ENCODE measurements at regions not wholly inside any gene's neighbourhood (a gene's known extent, or its start where the extent isn't known, plus 50 kb on each side); places are given as distances from the start of the nearest gene placed in this dataset.

- no peaks in the 10 kb centered on the region for H3K79me2 ChIP-seq (ENCODE audit: low read length)
- no peaks in the 10 kb centered on the region for H3K4me1 ChIP-seq (ENCODE audit: low read length)
- H3K4me2 ChIP-seq (ENCODE audit: low read depth, low read length, poor library complexity, severe bottlenecking) = no peak overlapping the region
- H2AFZ ChIP-seq (ENCODE audit: low read length) = no peak overlapping the region
- H3K36me3 ChIP-seq (ENCODE audit: insufficient read depth, low read length) = no peaks in the 10 kb centered on the region
- no peaks in the 10 kb centered on the region for H3K27me3 ChIP-seq (ENCODE audit: low read length)
- no peak for DNase-seq
- H4K20me1 ChIP-seq (ENCODE audit: insufficient read depth, low read depth, low read length) = no peaks in the 10 kb centered on the region
- no peak overlapping the region for H3K27ac ChIP-seq (ENCODE audit: low read length)
- no peak overlapping the region for H3K4me3 ChIP-seq (ENCODE audit: low read length)
- no peaks in the 10 kb centered on the region for H3K9me3 ChIP-seq (ENCODE audit: low read length)
- no peak overlapping the region for H3K9ac ChIP-seq (ENCODE audit: low read length)
- H3K9me2 ChIP-seq (replicated peaks; ENCODE audit: insufficient read depth, low read length) = no peaks in the 10 kb centered on the region
Observed at GRCh38 chr13:73428706-73429105, 369.9 kb downstream of the KLF5 start.

GRCh38 chr13:73428137-73428536 lies 369.3 kb downstream of the KLF5 start:
- no peak for DNase-seq
- Histone ChIP-seq H4K20me1 (ENCODE audit: insufficient read depth, low read depth, low read length) (no peaks in the 10 kb centered on the region), H3K4me2 (ENCODE audit: low read depth, low read length, poor library complexity, severe bottlenecking) (no peak overlapping the region), H3K79me2 (ENCODE audit: low read length) (no peaks in the 10 kb centered on the region), H3K27ac (ENCODE audit: low read length) (no peak overlapping the region), H3K27me3 (ENCODE audit: low read length) (no peaks in the 10 kb centered on the region), H3K9me3 (ENCODE audit: low read length) (no peaks in the 10 kb centered on the region), H3K9me2 (replicated peaks; ENCODE audit: insufficient read depth, low read length) (no peaks in the 10 kb centered on the region), H2AFZ (ENCODE audit: low read length) (no peak overlapping the region), H3K36me3 (ENCODE audit: insufficient read depth, low read length) (no peaks in the 10 kb centered on the region), H3K9ac (ENCODE audit: low read length) (no peak overlapping the region), H3K4me3 (ENCODE audit: low read length) (no peak overlapping the region), H3K4me1 (ENCODE audit: low read length) (no peaks in the 10 kb centered on the region)

- no peaks in the 10 kb centered on the region for H4K20me1 ChIP-seq (ENCODE audit: insufficient read depth, low read depth, low read length)
- H3K27me3 ChIP-seq (ENCODE audit: low read length) = no peaks in the 10 kb centered on the region
- H3K9me2 ChIP-seq (replicated peaks; ENCODE audit: insufficient read depth, low read length) = no peaks in the 10 kb centered on the region
- no peak for DNase-seq
- H3K9ac ChIP-seq (ENCODE audit: low read length) = no peak overlapping the region
- no peaks in the 10 kb centered on the region for H3K79me2 ChIP-seq (ENCODE audit: low read length)
- no peak overlapping the region for H2AFZ ChIP-seq (ENCODE audit: low read length)
- no peak overlapping the region for H3K4me2 ChIP-seq (ENCODE audit: low read depth, low read length, poor library complexity, severe bottlenecking)
- H3K27ac ChIP-seq (ENCODE audit: low read length) = no peak overlapping the region
- no peak overlapping the region for H3K4me3 ChIP-seq (ENCODE audit: low read length)
- H3K4me1 ChIP-seq (ENCODE audit: low read length) = no peaks in the 10 kb centered on the region
- H3K9me3 ChIP-seq (ENCODE audit: low read length) = no peaks in the 10 kb centered on the region
- H3K36me3 ChIP-seq (ENCODE audit: insufficient read depth, low read length) = no peaks in the 10 kb centered on the region
Observed at GRCh38 chr13:73422973-73423372, 364.2 kb downstream of the KLF5 start.

- H3K79me2 ChIP-seq (ENCODE audit: low read length) = no peaks in the 10 kb centered on the region
- H3K27ac ChIP-seq (ENCODE audit: low read length) = no peak overlapping the region
- H2AFZ ChIP-seq (ENCODE audit: low read length) = no peak overlapping the region
- no peak overlapping the region for H3K4me3 ChIP-seq (ENCODE audit: low read length)
- no peak overlapping the region for H3K4me2 ChIP-seq (ENCODE audit: low read depth, low read length, poor library complexity, severe bottlenecking)
- H3K4me1 ChIP-seq (ENCODE audit: low read length) = no peaks in the 10 kb centered on the region
- H3K9me3 ChIP-seq (ENCODE audit: low read length) = no peaks in the 10 kb centered on the region
- no peak overlapping the region for H3K9ac ChIP-seq (ENCODE audit: low read length)
- no peaks in the 10 kb centered on the region for H3K36me3 ChIP-seq (ENCODE audit: insufficient read depth, low read length)
- no peaks in the 10 kb centered on the region for H3K27me3 ChIP-seq (ENCODE audit: low read length)
- no peaks in the 10 kb centered on the region for H4K20me1 ChIP-seq (ENCODE audit: insufficient read depth, low read depth, low read length)
- H3K9me2 ChIP-seq (replicated peaks; ENCODE audit: insufficient read depth, low read length) = no peaks in the 10 kb centered on the region
- DNase-seq = no peak
Observed at GRCh38 chr13:73421310-73421912, 362.6 kb downstream of the KLF5 start.

- H3K4me2 ChIP-seq (ENCODE audit: low read depth, low read length, poor library complexity, severe bottlenecking) = no peak overlapping the region
- H3K79me2 ChIP-seq (ENCODE audit: low read length) = no peaks in the 10 kb centered on the region
- H3K27ac ChIP-seq (ENCODE audit: low read length) = no peak overlapping the region
- no peaks in the 10 kb centered on the region for H3K4me1 ChIP-seq (ENCODE audit: low read length)
- H3K9ac ChIP-seq (ENCODE audit: low read length) = no peak overlapping the region
- no peak for DNase-seq
- no peaks in the 10 kb centered on the region for H3K36me3 ChIP-seq (ENCODE audit: insufficient read depth, low read length)
- no peak overlapping the region for H3K4me3 ChIP-seq (ENCODE audit: low read length)
- H2AFZ ChIP-seq (ENCODE audit: low read length) = no peak overlapping the region
- no peaks in the 10 kb centered on the region for H3K9me2 ChIP-seq (replicated peaks; ENCODE audit: insufficient read depth, low read length)
- H4K20me1 ChIP-seq (ENCODE audit: insufficient read depth, low read depth, low read length) = no peaks in the 10 kb centered on the region
- H3K9me3 ChIP-seq (ENCODE audit: low read length) = no peaks in the 10 kb centered on the region
- no peaks in the 10 kb centered on the region for H3K27me3 ChIP-seq (ENCODE audit: low read length)
Observed at GRCh38 chr13:73419186-73419585, 360.4 kb downstream of the KLF5 start.

- Histone ChIP-seq H3K79me2 (ENCODE audit: low read length) (no peaks in the 10 kb centered on the region), H3K27ac (ENCODE audit: low read length) (no peak overlapping the region), H2AFZ (ENCODE audit: low read length) (no peak overlapping the region), H3K4me1 (ENCODE audit: low read length) (no peaks in the 10 kb centered on the region), H3K9ac (ENCODE audit: low read length) (no peak overlapping the region), H3K9me3 (ENCODE audit: low read length) (no peaks in the 10 kb centered on the region), H3K9me2 (replicated peaks; ENCODE audit: insufficient read depth, low read length) (no peaks in the 10 kb centered on the region), H3K27me3 (ENCODE audit: low read length) (no peaks in the 10 kb centered on the region), H3K4me2 (ENCODE audit: low read depth, low read length, poor library complexity, severe bottlenecking) (no peak overlapping the region), H3K4me3 (ENCODE audit: low read length) (no peak overlapping the region), H3K36me3 (ENCODE audit: insufficient read depth, low read length) (no peaks in the 10 kb centered on the region), H4K20me1 (ENCODE audit: insufficient read depth, low read depth, low read length) (no peaks in the 10 kb centered on the region)
- DNase-seq = peak; percentile 62
Observed at GRCh38 chr13:73417012-73417615, 358.3 kb downstream of the KLF5 start.

- no peaks in the 10 kb centered on the region for H4K20me1 ChIP-seq (ENCODE audit: insufficient read depth, low read depth, low read length)
- no peaks in the 10 kb centered on the region for H3K79me2 ChIP-seq (ENCODE audit: low read length)
- no peaks in the 10 kb centered on the region for H3K27me3 ChIP-seq (ENCODE audit: low read length)
- no peaks in the 10 kb centered on the region for H3K9me3 ChIP-seq (ENCODE audit: low read length)
- DNase-seq = no peak
- H3K4me3 ChIP-seq (ENCODE audit: low read length) = no peak overlapping the region
- H2AFZ ChIP-seq (ENCODE audit: low read length) = no peak overlapping the region
- no peaks in the 10 kb centered on the region for H3K9me2 ChIP-seq (replicated peaks; ENCODE audit: insufficient read depth, low read length)
- no peak overlapping the region for H3K27ac ChIP-seq (ENCODE audit: low read length)
- H3K9ac ChIP-seq (ENCODE audit: low read length) = no peak overlapping the region
- no peaks in the 10 kb centered on the region for H3K4me1 ChIP-seq (ENCODE audit: low read length)
- H3K4me2 ChIP-seq (ENCODE audit: low read depth, low read length, poor library complexity, severe bottlenecking) = no peak overlapping the region
- no peaks in the 10 kb centered on the region for H3K36me3 ChIP-seq (ENCODE audit: insufficient read depth, low read length)
Observed at GRCh38 chr13:73416093-73416492, 357.3 kb downstream of the KLF5 start.

- Histone ChIP-seq H3K4me1 (ENCODE audit: low read length) (no peaks in the 10 kb centered on the region), H3K9me2 (replicated peaks; ENCODE audit: insufficient read depth, low read length) (no peaks in the 10 kb centered on the region), H4K20me1 (ENCODE audit: insufficient read depth, low read depth, low read length) (no peaks in the 10 kb centered on the region), H3K4me2 (ENCODE audit: low read depth, low read length, poor library complexity, severe bottlenecking) (no peak overlapping the region), H2AFZ (ENCODE audit: low read length) (no peak overlapping the region), H3K27me3 (ENCODE audit: low read length) (no peaks in the 10 kb centered on the region), H3K27ac (ENCODE audit: low read length) (no peak overlapping the region), H3K79me2 (ENCODE audit: low read length) (no peaks in the 10 kb centered on the region), H3K36me3 (ENCODE audit: insufficient read depth, low read length) (no peaks in the 10 kb centered on the region), H3K9ac (ENCODE audit: low read length) (no peak overlapping the region), H3K9me3 (ENCODE audit: low read length) (no peaks in the 10 kb centered on the region), H3K4me3 (ENCODE audit: low read length) (no peak overlapping the region)
- DNase-seq = no peak
Observed at GRCh38 chr13:73413656-73414055, 354.9 kb downstream of the KLF5 start.
